ENCODE measurements at regions not wholly inside any gene's neighbourhood (a gene's known extent, or its start where the extent isn't known, plus 50 kb on each side); places are given as distances from the start of the nearest gene placed in this dataset.

DNA sequence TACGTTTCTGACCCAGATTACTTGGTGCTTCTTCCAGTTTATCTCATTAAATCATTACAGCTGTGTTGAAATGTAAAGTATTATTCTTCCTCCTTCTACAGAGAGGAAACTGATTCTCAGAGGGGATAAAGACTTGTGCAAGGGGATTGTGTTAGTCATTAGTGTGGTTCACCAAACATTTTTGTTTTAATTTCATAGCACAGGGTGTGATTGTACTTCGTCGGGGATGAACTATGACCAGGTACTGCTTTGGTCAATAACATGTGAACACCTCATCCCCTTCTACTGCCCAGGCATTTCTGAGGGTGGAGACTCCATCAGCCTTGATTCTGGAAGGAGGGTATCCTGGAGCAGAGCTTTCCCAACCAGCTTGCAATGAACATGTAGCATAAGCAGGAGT is 120.2 kb upstream of the ALX4 start:
- WGBS (ENCODE audit: extremely low coverage, insufficient read length, low lambda C conversion rate) = no CpG with 5 or more reads among the region's 3 CpGs
- Histone ChIP-seq H3K9me3 (ENCODE audit: control insufficient read depth, low read depth, low read length) (no peaks in the 10 kb centered on the region), H2BK120ac (ENCODE audit: low read depth, low read length, poor library complexity, severe bottlenecking) (no peak overlapping the region), H3K14ac (ENCODE audit: insufficient read depth, low read length) (no peak overlapping the region), H3K9ac (ENCODE audit: extremely low read depth, insufficient read length, low read length) (no peak overlapping the region), H3K4me1 (ENCODE audit: insufficient read depth, low read length) (no peaks in the 10 kb centered on the region), H3K56ac (ENCODE audit: insufficient read length, low read depth, low read length) (no peak overlapping the region), H3K27ac (ENCODE audit: insufficient read length, low read depth, low read length) (no peak overlapping the region), H3K27me3 (ENCODE audit: insufficient read depth, low read length) (no peaks in the 10 kb centered on the region), H3K79me1 (ENCODE audit: insufficient read depth, low read depth, low read length, poor library complexity, severe bottlenecking) (no peaks in the 10 kb centered on the region), H3K79me2 (ENCODE audit: insufficient read depth, low read length) (no peaks in the 10 kb centered on the region), H2BK20ac (ENCODE audit: low read depth, low read length, poor library complexity, severe bottlenecking) (no peak overlapping the region), H2BK12ac (ENCODE audit: insufficient read length, low read depth, low read length) (no peak overlapping the region), H3K18ac (ENCODE audit: insufficient read length, low read depth, low read length) (no peak overlapping the region), H4K20me1 (ENCODE audit: control insufficient read depth, insufficient read depth, insufficient read length) (no peaks in the 10 kb centered on the region), H2BK15ac (ENCODE audit: low read depth, low read length) (no peak overlapping the region), H4K91ac (ENCODE audit: insufficient read length, low read depth, low read length) (no peak overlapping the region), H4K8ac (replicated peaks; ENCODE audit: insufficient read length, low read depth, low read length) (no peak overlapping the region), H2AFZ (ENCODE audit: low read length) (no peak overlapping the region), H2BK5ac (ENCODE audit: insufficient read length, low read length) (no peak overlapping the region), H3T11ph (ENCODE audit: low read length) (no peak overlapping the region), H2AK5ac (ENCODE audit: insufficient read length, low read length) (no peak overlapping the region), H3K4ac (ENCODE audit: low read depth, low read length) (no peak overlapping the region), H3K23me2 (ENCODE audit: insufficient read length, low read depth, low read length, poor library complexity, severe bottlenecking) (no peaks in the 10 kb centered on the region), H4K5ac (ENCODE audit: insufficient read length, low read depth, low read length) (no peak overlapping the region), H3K23ac (ENCODE audit: insufficient read length, low read depth, low read length) (no peak overlapping the region), H3K4me2 (ENCODE audit: insufficient read depth, insufficient read length, low read length) (no peak overlapping the region)
- H3K4me1 Mint-ChIP-seq = peaks cover 7 to 10% of the 10 kb centered on the region in 2 experiments; a peak in 3 of 4 replicates
- H3K9me3 Mint-ChIP-seq = no peaks in the 10 kb centered on the region
- TF ChIP-seq, protein P1, sequence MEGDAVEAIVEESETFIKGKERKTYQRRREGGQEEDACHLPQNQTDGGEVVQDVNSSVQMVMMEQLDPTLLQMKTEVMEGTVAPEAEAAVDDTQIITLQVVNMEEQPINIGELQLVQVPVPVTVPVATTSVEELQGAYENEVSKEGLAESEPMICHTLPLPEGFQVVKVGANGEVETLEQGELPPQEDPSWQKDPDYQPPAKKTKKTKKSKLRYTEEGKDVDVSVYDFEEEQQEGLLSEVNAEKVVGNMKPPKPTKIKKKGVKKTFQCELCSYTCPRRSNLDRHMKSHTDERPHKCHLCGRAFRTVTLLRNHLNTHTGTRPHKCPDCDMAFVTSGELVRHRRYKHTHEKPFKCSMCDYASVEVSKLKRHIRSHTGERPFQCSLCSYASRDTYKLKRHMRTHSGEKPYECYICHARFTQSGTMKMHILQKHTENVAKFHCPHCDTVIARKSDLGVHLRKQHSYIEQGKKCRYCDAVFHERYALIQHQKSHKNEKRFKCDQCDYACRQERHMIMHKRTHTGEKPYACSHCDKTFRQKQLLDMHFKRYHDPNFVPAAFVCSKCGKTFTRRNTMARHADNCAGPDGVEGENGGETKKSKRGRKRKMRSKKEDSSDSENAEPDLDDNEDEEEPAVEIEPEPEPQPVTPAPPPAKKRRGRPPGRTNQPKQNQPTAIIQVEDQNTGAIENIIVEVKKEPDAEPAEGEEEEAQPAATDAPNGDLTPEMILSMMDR (conservative IDR thresholded peaks at IDR 0.05) = no peak
- no peak for DNase-seq
- no peak overlapping the region for H3K4me3 Mint-ChIP-seq
- no peaks in the 10 kb centered on the region for H3K36me3 Mint-ChIP-seq (ENCODE audit: insufficient read depth in 1 of 3, low read depth in 3 of 3)
- H3K27ac Mint-ChIP-seq = no peak overlapping the region
- peaks cover 40% of the 10 kb centered on the region for H3K27me3 Mint-ChIP-seq (ENCODE audit: low read depth)
